Activated CD4-positive, alpha-beta T cell treated with anti-CD3 and anti-CD28 coated beads, Interleukin-2, Interleukin-6, amounts not matched to agents 100 ng/mL and 50 ng/mL, durations not matched to agents 16 hours and 8 hours (primary cell): ENCODE measurements at regions not wholly inside any gene's neighbourhood (a gene's known extent, or its start where the extent isn't known, plus 50 kb on each side); places are given as distances from the start of the nearest gene placed in this dataset.

Source experiments
- DNase-seq: peaks from one replicate; pipeline ENCODE4 v3.0.0-alpha.2; 2020

DNA sequence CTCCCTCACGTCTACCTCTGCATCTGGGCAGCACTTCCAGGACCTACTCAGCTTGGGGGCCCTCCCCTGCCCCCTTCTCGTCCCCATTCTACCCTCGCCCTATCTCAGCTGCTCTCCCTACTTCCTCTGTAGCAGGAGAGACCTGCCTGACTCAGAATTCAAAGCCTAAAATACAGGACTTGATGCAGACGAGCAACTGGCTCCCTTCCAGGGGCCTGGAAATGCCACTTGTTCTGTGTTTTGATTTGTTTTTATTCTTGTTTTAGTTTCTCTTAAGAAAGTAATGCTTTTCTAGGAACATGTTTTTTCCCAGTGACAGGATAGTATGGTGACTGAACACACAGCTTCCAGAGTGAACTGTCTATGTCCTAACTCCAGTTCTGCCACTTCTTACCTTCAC, 320.4 kb upstream of the CDH4 start:
- DNase-seq: no peak

DNA sequence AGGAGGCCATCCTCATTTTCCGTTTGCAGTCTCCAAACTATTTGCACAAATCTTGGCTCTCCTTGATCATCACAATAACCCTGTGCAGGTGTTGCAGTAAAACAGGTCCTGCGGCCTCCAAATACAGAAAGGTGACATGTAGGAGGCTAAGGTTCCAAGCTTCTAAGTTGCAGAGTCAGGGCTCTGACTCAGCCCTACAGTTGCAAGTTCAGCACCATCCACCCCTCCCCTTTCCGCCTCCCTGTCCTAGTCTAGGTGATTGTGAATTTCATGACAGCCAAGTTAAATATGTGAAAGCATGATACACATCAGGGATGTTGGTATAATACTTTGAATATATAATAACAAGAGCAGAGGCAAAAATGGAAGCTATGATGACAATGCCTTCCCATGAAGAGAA, 317.3 kb upstream of the CDH4 start:
- no peak for DNase-seq

DNA sequence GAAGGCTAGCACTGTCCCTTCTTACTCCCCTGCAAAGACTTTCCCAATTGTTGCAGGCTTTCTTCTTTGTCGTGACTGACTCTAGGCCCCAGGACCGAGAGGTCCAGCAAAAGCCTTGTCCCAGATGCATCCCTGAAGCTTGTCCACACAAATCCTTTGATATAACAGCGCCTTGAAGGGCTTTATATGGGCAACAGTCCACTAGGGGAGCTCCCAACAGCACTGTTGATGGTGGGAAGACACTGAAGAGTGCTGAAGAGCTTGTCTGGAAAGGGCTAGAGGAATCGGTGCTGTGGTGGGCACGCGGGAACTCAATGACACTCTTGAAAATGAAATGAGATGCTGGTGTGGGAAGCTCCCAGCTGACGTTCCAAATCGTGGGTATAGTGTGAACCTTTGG, 316.1 kb upstream of the CDH4 start:
- DNase-seq: no peak

DNA sequence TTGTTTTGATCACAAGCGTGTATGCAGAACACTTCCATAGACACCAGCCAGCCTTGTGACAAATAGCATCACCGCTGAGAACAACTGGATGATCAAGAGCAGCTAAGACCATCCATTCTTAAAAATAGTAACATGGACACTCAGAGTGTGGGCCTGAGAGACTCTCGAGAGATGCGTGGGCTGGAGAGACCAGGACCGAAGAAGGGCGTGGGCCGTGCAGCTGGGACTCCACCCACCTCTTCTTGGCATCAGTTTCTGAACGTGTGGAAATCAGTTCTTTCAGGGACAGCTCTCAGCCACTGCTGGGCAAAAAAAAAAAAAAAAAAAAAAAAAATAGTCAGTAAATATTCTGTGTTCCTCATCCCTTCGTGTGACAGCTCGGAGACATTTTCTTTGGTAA, 314.5 kb upstream of the CDH4 start:
- DNase-seq: no peak

DNA sequence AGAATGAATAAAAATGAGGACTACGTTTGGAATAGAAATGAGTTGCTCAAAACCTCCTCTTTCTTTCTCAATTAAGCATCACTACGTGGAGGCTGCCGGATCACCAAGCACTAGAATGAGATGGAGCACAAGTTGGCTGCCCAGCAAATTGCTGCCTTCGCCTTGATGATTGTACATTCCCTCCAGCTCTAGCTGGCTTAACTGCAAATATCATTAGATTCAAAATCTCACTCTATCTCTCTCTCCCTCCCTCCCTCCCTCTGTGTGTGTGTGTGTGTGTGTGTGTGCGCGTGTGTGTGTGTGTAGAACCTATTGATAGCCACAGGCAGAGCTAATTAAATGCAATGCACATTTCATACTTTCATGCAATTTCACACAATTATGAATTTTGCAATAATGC, 310.7 kb upstream of the CDH4 start:
- no peak for DNase-seq

DNA sequence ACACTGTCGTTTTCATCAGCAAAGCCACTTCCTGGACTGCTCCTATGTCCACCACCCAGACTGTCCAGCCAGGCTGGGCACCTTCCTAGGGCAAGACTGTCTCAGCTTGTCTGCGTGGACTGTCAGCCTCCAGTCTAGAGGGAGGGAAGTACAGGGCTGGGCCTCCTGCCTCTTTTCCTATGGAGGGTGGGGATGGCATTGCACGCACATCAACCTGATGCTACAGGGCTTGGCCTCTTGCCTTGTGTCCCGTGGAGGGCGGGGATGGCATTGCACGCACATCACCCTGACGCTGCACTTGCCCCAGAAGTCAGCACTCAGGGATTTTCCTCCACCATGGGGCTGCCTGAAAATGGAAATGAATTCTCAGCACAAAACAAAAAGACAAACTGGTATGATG, 304.2 kb upstream of the CDH4 start:
- DNase-seq: no peak

DNA sequence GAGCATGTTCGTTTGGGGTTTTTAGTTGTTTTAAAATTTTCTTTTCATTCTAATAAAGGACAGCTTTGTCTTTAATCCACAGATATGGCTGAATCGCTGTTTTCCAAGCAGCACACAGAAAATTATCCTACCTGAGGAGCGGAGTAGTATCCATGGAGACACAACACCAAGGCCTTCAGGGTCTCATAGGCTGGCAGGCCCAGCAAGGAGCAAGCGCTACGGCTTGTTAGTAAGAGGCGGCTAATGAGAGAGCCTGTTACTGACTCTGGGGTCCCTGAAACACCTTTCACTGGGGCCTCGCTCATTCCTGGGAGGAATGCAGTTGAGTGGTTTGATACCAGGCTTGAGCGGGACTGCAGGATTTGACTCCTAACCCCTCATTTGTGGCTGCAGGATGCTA, 303.8 kb upstream of the CDH4 start:
- no peak for DNase-seq

DNA sequence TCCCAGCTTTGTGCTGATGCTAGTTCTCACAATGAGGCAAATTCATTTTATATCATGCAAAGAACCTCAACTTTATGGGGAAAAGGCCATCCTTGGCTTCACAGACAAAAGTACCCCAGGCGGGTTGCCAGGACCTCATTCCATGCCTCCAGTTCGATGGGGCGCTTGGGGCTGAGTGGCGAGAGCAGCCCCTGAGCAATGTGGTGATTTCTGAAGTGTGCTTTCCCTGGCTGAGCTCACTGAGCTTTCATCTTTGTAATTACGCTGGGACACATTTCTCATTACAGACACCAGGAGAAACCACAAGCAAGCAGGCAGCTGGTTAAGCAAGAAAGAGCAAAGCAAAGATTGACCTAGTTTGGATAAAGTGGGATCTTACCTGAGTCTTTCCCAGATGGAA, 301.5 kb upstream of the CDH4 start:
- DNase-seq: no peak

DNA sequence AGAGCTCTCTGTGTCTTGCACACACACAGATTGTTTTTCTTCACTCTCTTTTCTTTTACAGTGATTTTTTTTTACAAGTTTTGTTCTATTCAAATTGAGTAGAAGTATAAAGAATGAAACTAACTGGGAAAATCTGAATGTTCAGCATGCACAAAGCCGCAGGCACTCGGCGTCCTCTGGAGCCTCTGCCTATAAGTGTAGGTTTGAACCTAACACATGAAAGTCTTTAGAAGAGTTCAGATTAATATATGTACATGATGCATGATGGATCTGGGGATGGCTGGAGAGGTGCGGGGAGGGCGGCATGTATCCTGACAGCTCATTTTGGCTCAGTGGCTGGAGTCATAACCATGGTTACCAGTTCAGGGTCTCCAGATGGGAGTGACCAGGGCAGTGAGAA, 301.1 kb upstream of the CDH4 start:
- DNase-seq: no peak

DNA sequence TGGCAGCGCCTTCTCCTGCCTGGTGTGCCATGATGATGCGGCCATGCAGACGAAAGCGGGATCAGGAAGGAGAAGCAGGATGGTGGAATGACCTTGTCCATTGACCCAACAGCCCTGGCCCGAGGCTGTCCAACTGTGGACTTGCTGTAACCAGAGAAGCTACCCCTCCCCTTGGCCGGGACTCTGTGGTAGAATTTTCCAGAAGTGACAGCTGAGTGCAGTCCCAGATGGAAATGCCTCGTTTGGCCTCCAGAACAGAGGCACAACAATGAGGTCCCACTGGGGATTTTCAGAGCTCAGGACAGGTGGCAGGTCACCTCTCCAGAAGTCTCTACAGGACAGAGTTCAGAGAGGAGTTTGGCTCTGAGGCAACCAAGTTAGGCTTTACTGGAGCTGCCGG, 299.2 kb upstream of the CDH4 start:
- no peak for DNase-seq

DNA sequence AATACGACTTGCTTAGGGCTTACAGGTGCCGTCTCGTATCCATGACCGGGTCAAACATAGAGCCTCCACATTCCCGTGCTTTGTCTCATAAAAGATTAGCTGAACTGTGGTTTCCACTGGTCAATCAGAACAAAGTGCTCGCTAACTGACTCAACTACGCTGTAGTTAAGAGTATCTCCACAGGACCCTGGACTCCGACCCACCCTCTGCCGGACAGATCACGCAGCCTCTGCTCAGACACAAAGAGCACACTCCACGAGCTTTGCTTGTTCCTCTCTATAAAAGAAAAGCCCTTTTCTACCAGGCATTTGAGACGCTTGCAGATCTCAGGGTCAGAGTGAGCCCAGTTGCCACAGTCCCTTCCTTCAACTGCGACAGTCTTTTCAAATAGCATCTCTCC, 298.7 kb upstream of the CDH4 start:
- DNase-seq: no peak

DNA sequence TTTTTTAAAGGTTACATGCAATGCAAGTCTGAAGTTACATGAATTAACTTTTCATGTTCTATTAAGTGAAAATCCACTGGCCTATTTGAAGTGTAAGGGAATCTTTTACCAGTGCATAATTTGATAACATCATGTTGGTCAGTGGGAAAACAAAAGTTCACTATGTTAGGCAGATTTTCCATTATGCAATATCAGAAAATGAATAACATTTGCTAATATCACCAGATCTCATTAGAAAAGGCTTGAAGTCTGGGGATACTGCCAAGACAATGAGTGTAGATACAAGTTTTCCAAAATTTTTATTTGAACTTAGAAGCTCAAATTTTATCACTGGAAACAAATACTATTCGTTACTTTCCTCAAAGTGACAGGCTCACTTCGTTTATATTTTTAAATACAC, 296.4 kb upstream of the CDH4 start:
- DNase-seq: no peak

DNA sequence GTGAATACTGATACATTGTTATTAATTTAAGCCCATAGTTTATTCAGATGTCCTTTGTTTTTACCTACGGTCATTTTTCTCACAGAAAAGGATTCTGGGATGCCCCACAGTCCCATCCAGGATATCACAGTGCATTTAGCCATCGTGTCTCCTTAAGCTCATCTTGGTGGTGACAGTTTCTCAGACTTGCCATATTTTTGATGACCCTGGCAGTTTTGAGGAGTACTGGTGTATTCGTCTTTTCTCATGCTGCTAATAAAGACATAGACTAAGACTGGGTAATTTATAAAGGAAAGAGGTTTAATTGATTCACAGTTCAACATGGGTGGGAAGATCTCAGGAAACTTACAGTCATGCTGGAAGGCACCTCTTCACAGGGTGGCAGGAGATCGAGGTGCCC, 295.9 kb upstream of the CDH4 start:
- no peak for DNase-seq

DNA sequence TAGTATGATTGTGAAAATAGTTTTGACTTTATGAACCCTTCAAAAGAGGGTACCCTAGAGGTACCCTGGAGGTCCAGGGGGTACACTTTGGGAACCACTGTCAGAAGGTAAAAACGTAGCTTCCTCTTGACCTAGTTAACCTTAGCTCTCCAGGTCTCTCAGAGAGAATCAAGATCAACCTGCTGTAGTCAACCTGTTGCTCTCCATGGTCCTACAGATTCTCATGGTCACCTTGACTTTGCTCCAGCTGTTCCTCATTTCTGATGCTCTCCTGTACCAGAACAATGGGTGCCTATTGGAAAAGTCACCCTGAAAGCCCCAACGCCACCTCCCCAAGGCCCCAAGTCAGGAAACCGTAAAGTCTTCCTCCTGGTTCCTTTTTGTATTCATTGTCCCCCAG, 294.4 kb upstream of the CDH4 start:
- DNase-seq: no peak

DNA sequence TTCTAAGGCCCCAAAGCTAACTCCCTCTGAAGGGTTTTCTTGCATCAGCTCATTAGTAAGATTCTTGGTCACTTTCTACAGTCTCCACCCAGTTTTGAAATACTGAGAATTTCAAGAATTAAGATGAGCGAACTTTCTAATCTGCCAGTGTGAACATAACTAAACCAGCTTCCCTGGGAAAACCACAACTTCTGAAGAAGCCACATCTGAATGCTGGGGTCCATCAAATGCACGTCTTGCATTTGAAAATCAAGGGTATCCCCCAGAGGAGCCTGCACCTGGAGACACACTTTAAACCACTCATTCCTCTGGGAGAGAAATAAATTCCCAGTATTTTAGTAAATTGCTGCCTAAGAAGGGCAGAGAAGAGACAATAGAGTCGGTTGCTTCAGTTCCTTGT, 292.1 kb upstream of the CDH4 start:
- DNase-seq: no peak

DNA sequence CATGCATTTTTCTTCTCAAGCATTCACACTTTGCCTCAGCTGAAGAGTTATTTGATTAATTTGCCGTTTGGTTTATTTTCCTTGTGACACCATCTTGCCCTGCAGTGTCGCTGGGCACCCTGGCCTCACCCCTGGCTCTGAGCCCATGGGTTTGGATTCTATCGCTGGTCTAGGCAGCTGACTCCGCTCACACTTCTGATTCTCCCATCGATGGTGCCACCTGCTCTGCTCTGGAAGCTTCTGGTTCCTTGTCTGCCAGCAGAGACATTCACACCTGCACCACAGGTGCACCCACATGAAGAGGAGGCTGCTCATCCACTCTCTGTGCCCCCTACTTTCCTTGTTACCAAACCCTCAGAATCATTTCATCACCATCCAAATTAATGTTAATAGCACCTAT, 291.6 kb upstream of the CDH4 start:
- no peak for DNase-seq

DNA sequence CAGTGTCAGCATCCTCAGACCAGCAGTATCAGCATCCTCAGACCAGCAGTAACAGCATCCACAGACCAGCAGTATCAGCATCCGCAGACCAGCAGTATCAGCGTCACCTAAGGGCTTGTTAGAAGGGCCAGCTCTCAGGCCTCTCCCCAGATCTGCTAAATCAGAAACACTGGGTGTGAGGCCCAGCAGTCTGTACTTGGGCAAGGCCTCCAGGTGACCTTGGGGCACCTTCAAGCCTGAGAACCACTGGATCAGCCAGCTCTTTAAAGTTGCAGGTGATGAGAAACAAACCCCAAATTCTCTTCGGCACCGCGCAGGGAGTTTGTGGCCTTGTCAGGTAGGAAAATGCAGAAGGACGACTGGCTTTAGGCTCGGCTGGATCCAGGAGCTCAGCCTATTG, 290.5 kb upstream of the CDH4 start:
- DNase-seq: no peak

DNA sequence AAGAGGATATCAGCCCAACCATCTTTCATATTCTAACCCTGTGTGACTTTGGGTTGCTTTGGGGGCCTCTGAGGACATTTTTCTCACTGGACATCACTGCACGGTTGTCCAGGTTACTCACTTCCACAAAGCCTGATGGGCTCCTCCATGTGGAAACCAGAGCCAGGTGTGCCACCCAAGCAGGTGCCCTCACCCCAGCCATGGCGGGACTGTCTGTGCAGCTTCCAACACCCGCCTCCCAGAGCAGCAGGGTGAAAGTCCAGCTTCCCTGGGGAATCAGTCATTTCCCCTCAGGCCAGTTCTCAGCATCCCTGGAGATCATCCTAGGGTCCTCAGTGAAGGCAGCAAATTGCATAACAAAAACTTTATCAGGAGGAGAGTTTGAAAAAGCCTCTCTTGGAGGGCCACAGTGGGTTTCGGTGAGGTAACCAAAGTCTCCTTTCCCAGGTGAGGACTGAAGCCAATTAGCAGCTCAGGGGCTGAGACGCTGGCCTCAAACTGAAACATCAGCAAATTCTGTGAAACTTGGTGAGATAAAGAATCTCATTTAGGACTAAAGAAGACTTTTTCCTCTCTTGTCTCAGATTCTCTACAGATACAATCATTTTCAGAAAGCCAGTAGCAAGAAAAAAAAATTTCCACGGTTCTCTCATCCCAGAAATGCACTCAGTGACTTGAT, 289.6 kb upstream of the CDH4 start:
- no peak for DNase-seq

DNA sequence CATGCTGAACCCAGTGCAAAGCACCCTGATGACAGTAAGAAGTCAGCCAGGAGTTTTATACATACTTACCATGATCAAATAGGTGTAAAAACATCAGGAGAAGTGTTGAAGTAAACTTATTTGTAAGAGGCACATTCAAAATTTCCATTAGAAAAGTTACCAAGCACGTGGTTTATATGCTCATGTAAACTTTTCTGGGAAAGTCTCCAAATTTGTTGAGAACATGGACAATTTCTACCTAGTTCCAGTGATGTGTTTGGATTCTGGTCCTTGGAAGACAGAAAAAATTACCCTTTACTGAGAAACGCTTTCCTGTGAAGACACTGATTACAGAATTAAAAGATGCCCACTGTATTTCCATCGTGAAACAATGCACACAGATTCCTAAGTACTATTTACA, 288.9 kb upstream of the CDH4 start:
- DNase-seq: no peak

DNA sequence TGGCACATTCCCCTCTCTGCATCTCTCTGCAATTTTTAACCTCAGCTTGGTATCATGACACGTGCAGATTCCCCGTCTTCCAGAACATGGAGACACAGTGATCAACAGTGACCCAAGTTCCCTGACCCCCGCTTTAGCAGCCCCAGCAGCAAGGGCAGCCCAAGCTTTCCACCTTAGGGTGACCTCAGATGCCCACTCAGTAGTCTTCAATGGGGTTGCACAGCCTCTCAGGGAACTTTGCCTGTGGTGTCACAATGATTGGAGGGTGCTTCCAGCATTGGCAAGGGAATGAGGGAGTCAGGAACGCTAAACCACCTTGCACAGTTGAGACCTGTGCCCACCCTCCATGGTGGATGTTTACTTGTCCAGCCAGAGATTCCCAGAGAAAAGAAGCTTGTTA, 287.1 kb upstream of the CDH4 start:
- DNase-seq: no peak

DNA sequence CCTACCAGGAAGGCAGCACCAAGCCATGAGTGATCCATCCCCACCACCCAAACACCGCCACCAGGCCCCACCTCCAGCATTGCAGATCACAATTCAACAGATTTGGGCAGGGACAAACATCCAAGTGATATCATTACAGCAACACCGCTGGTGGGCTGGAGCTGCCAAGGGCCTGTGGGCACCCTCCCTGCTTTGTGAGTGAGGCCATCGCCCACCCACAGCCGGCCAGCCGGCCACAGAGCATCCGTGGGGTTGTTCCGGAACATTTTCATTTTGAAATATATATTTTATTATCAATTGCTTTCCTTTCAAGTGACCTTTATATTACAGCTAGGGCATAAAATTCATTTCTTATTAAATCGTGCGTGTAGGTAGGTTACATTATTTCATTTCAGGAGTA, 286.0 kb upstream of the CDH4 start:
- no peak for DNase-seq

DNA sequence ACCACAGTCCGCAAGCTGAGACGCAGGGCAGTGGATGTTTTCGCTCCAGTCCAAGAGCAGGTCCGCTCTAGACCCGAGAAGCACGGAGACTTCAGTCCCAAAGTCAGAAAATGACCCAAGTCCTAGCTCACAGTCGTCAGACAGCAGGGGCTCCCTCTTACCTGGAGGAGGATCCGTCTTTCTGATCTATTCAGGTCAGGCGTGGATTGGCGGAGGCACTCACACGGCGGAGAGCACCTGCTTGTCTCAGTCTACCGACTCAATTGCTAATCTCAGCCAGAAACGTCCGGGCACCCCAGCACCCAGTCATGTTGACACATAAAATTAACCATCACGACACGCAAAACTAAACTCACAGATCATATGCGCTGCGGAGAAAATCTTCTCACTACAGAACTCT, 285.3 kb upstream of the CDH4 start:
- DNase-seq: no peak

DNA sequence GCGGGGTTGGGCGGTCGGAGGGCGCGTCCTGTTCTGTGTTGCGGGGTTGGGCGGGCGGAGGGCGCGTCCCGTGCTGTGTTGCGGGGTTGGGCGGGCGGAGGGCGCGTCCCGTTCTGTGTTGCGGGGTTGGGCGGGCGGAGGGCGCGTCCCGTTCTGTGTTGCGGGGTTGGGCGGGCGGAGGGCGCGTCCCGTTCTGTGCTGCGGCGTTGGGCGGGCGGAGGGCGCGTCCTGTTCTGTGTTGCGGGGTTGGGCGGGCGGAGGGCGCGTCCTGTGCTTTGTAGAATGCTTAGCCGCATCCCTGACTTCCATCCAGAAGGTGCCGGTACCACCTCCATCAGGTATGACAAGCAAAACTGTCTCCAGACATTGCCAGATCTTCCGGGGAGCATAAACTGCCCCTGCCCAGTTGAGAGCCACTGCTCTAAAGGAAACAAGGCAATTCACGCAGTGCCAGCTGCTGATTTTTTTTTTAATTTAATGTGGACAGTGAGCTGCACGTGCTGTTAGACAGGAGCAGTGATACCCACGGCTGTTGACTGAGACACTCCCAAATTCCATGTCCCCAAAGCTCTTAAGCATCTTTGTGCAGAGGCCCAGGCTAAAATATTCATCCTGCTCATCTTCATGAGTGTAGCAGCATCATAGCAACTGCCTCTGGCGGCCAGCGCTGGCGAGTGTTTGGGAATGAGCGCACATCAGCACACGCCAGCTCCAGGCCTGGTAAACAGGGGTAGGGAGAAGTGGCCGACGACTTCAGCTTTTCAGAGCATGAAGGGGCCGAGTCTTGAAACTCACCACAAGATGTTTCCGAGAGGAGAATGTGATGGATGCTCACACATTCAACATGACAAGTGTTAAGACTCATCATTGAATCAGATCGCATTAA, 284.4 kb upstream of the CDH4 start:
- no peak for DNase-seq

DNA sequence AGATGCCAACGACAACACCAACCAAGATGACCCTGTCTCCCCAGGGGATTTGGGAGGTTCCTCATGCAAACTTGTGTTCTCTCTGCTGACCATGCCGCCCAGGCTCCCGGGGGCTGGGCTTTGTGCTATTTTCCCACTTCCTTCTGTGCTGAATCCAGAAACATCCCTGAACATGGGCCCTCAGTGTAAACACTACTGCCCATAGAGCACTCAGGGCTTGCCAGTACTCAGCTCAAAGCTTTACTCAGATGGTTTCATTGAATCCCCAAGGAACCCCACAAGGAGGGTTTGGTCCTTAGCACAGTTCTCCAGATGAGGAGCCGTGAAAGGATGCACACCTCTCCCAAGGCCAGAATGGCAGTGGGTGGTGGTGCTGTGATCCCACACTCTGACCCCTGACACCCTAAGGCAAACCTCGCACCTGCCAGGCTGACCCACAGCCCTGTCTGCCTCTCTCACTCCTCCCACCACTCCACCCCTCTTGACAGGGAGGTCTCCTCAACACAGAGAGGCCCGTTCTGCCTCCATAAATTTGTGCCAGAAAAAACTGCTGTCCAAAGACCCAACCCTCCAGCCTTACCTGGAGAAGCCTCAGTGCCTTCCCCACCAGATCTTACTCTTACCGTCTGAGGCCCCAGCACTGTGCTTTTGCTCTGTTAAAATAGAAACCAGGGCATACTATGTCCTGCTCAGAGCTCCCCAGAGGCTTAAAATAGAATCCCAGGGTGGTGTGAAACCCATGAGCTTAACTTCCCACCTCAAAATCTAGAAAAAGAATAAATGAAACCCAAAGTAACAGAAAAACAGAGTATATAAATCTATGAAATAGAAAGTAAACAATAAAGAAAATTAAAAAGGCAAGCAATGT, 283.0 kb upstream of the CDH4 start:
- DNase-seq: no peak
